Activated CD4-positive, alpha-beta T cell treated with anti-CD3 and anti-CD28 coated beads for 1 hour (primary cell): ENCODE measurements at regions not wholly inside any gene's neighbourhood (a gene's known extent, or its start where the extent isn't known, plus 50 kb on each side); places are given as distances from the start of the nearest gene placed in this dataset.

ENCODE experiments used
- DNase-seq: peaks from one replicate; pipeline ENCODE4 v3.0.0-alpha.2; 2020

- DNase-seq, result no peak
Measured at GRCh38 chr7:4616116-4616515, 66.0 kb upstream of the FOXK1 start.

GRCh38 chr7:4621396-4621795 is 60.7 kb upstream of the FOXK1 start:
- DNase-seq, result no peak

DNA sequence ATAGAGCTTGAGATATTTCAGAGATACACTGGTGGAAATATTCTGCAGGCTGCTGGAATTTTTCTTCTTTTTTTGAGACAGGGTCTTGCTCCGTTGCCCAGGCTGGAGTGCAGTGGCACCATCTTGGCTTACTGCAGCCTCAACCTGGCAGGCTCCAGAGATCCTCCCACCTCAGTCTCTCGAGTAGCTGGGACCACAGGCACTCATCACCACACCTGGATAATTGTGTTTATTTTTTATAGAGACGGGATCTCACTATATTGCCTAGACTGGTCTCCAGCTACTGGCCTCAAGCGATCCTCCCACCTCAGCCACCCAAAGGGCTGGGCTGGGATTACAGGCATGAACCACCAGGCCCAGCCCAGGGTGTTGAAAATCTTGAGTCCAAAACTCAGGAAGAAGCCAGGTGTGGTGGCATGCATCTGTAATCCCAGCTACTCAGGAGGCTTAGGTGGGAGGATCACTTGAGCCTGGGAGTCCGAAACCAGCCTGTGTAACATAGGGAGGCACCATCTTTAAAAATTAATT is 55.7 kb upstream of the FOXK1 start:
- DNase-seq, result no peak

- DNase-seq, result no peak
Measured at GRCh38 chr7:4629287-4629895, 52.7 kb upstream of the FOXK1 start.

GRCh38 chr7:4631380-4632179 is 50.5 kb upstream of the FOXK1 start:
- DNase-seq, result no peak
